ENCODE measurements at regions not wholly inside any gene's neighbourhood (a gene's known extent, or its start where the extent isn't known, plus 50 kb on each side); places are given as distances from the start of the nearest gene placed in this dataset.

- no peaks in the 10 kb centered on the region for H3K27me3 Mint-ChIP-seq (ENCODE audit: low read depth)
- no peaks in the 10 kb centered on the region for H3K9me3 Mint-ChIP-seq
- H3K27ac Mint-ChIP-seq (ENCODE audit: unreplicated experiment): no peak overlapping the region
- TF ChIP-seq CTCF (conservative IDR thresholded peaks at IDR 0.05): no peak
- H3K36me3 Mint-ChIP-seq (ENCODE audit: low read depth): no peaks in the 10 kb centered on the region
- no peak overlapping the region for H3K4me3 Mint-ChIP-seq
- peaks cover 14% of the 10 kb centered on the region for H3K4me1 Mint-ChIP-seq
- no peak for DNase-seq (ENCODE audit: low read depth, low spot score)
These were observed 533.9 kb upstream of the FZD8 start for GRCh38 chr10:36175954-36176353.

GRCh38 chr10:36173364-36173763, 531.3 kb upstream of the FZD8 start:
- TF ChIP-seq CTCF (conservative IDR thresholded peaks at IDR 0.05): no peak
- DNase-seq (ENCODE audit: low read depth, low spot score): no peak
- no peaks in the 10 kb centered on the region for H3K9me3 Mint-ChIP-seq
- H3K4me3 Mint-ChIP-seq: no peak overlapping the region
- no peak overlapping the region for H3K27ac Mint-ChIP-seq (ENCODE audit: unreplicated experiment)
- H3K27me3 Mint-ChIP-seq (ENCODE audit: low read depth): no peaks in the 10 kb centered on the region
- H3K4me1 Mint-ChIP-seq: peaks cover 14% of the 10 kb centered on the region
- H3K36me3 Mint-ChIP-seq (ENCODE audit: low read depth): no peaks in the 10 kb centered on the region

- Mint-ChIP-seq H3K27me3 (ENCODE audit: low read depth) (no peaks in the 10 kb centered on the region), H3K4me3 (no peak overlapping the region), H3K27ac (ENCODE audit: unreplicated experiment) (no peak overlapping the region), H3K9me3 (no peaks in the 10 kb centered on the region), H3K4me1 (peaks cover 14% of the 10 kb centered on the region), H3K36me3 (ENCODE audit: low read depth) (no peaks in the 10 kb centered on the region)
- no peak for DNase-seq (ENCODE audit: low read depth, low spot score)
- TF ChIP-seq CTCF (conservative IDR thresholded peaks at IDR 0.05): no peak
These were observed 530.2 kb upstream of the FZD8 start for GRCh38 chr10:36171953-36172940.

GRCh38 chr10:36171556-36171952, 529.5 kb upstream of the FZD8 start:
- Mint-ChIP-seq H3K4me3 (no peak overlapping the region), H3K27ac (ENCODE audit: unreplicated experiment) (no peak overlapping the region), H3K4me1 (peaks cover 14% of the 10 kb centered on the region), H3K27me3 (ENCODE audit: low read depth) (no peaks in the 10 kb centered on the region), H3K9me3 (no peaks in the 10 kb centered on the region), H3K36me3 (ENCODE audit: low read depth) (no peaks in the 10 kb centered on the region)
- DNase-seq (ENCODE audit: low read depth, low spot score): no peak
- no peak for TF ChIP-seq CTCF (conservative IDR thresholded peaks at IDR 0.05)

GRCh38 chr10:36170943-36171501, 528.9 kb upstream of the FZD8 start:
- H3K27ac Mint-ChIP-seq (ENCODE audit: unreplicated experiment): no peak overlapping the region
- no peak for TF ChIP-seq CTCF (conservative IDR thresholded peaks at IDR 0.05)
- H3K36me3 Mint-ChIP-seq (ENCODE audit: low read depth): no peaks in the 10 kb centered on the region
- H3K27me3 Mint-ChIP-seq (ENCODE audit: low read depth): no peaks in the 10 kb centered on the region
- no peak for DNase-seq (ENCODE audit: low read depth, low spot score)
- no peaks in the 10 kb centered on the region for H3K9me3 Mint-ChIP-seq
- H3K4me3 Mint-ChIP-seq: no peak overlapping the region
- peaks cover 14% of the 10 kb centered on the region for H3K4me1 Mint-ChIP-seq

Measured in neural crest cell (in vitro differentiated cells).